Ovary (tissue), 3 donors: ENCODE measurements at regions not wholly inside any gene's neighbourhood (a gene's known extent, or its start where the extent isn't known, plus 50 kb on each side); places are given as distances from the start of the nearest gene placed in this dataset.

Experiments used
- POLR2A ChIP-seq: fragments of 450-650 bp; IDR thresholded peaks from one replicate; pipeline ENCODE4 v1.6.1; 2017; ENCODE audit warnings: antibody characterized with exemption, mild to moderate bottlenecking, moderate library complexity
- TF ChIP-seq, protein P1 (sequence below), 3 donors: fragments of 450-650 bp in 2 of 3; fragments of 200-600 bp in 1 of 3; IDR thresholded peaks; one replicate each; pipeline versions ENCODE4 v1.5.1 to v1.8.0; 2016 to 2022; ENCODE audit warnings: antibody characterized with exemption in 3 of 3, mild to moderate bottlenecking in 1 of 3
- donor health status: DM: no; HTN: no; CAD: no.

DNA sequence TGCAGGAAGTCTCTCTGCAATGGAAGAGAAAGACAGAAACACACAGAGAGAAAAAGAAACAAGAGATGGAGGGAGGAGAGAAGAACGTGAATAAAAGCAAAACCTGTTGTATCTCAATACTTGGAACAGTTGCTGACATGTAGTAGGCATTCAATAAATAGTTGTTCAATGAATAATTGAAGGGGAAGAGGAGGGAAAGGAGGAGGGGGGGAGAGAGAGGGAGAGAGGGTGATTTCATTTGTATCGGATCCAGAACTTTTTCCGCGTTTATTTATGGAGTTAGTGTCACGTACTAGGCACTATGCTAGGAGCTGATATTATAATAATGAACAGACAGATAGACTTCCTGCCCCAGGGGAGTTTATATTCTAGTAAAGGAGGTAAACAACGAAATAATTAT lies 144.1 kb downstream of the OMA1 start:
- TF ChIP-seq POLR2A = no peak
- TF ChIP-seq, protein P1, sequence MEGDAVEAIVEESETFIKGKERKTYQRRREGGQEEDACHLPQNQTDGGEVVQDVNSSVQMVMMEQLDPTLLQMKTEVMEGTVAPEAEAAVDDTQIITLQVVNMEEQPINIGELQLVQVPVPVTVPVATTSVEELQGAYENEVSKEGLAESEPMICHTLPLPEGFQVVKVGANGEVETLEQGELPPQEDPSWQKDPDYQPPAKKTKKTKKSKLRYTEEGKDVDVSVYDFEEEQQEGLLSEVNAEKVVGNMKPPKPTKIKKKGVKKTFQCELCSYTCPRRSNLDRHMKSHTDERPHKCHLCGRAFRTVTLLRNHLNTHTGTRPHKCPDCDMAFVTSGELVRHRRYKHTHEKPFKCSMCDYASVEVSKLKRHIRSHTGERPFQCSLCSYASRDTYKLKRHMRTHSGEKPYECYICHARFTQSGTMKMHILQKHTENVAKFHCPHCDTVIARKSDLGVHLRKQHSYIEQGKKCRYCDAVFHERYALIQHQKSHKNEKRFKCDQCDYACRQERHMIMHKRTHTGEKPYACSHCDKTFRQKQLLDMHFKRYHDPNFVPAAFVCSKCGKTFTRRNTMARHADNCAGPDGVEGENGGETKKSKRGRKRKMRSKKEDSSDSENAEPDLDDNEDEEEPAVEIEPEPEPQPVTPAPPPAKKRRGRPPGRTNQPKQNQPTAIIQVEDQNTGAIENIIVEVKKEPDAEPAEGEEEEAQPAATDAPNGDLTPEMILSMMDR (IDR thresholded peaks at IDR 0.05) = no peak
